GM12878 (cell line): ENCODE measurements at regions not wholly inside any gene's neighbourhood (a gene's known extent, or its start where the extent isn't known, plus 50 kb on each side); places are given as distances from the start of the nearest gene placed in this dataset.

Source experiments
- CTCF ChIP-seq, 3 experiments: IDR thresholded peaks in 2 of 3; conservative IDR thresholded peaks in 1 of 3; 2 replicates each; pipeline ENCODE4 v1.5.1; 2011; ENCODE audit warnings: low read depth in 3 of 3, low read length in 3 of 3, mild to moderate bottlenecking in 3 of 3, control low read depth in 2 of 3, moderate library complexity in 2 of 3, inconsistent platforms in 1 of 3, mixed read lengths in 1 of 3; ENCODE audit not compliant: control insufficient read depth in 2 of 3, insufficient read depth in 1 of 3; ENCODE audit errors: extremely low read depth in 1 of 3
- HDAC2 ChIP-seq: fragments of 200-600 bp; sonication (generic); IDR thresholded peaks from 2 replicates; pipeline ENCODE4 v1.6.1; 2017
- NR2C1 ChIP-seq: fragments of 450-650 bp; IDR thresholded peaks from 2 replicates; pipeline ENCODE4 v1.6.1; 2017; ENCODE audit warnings: antibody characterized with exemption, mild to moderate bottlenecking, moderate library complexity
- SMC3 ChIP-seq: IDR thresholded peaks from 2 replicates; pipeline ENCODE4 v1.6.1; 2011; ENCODE audit warnings: low read length, improper control_type of control experiment, borderline replicate concordance
- SP1 ChIP-seq: IDR thresholded peaks from one replicate; pipeline ENCODE4 v1.6.1; 2011; ENCODE audit warnings: low read depth, low read length

DNA sequence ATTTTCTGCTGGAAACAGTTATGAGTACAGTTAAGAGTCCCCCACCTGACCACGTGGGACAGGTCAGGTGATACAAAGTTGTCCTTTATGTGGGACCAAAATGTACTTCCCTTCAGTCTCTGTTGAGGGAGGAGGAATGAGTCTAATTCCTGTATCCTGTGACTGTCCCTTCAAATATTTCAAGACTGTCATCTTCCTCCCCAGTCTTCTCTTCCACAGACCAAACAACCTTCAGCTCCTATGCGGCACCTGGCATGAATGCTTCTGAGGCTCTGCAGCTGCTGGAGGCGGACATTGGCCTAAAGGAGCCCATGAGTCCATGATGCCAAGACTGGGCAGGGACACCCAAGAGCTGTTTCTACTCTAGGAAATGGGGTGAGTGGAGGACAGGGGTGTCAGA is 72.1 kb upstream of the SIM2 start:
- TF ChIP-seq NR2C1 (no peak), CTCF (IDR thresholded peaks at IDR 0.05 in 2 of 3, conservative IDR thresholded peaks at IDR 0.05 in 1 of 3; ENCODE audit: control insufficient read depth in 2 of 3, extremely low read depth in 1 of 3, insufficient read depth in 1 of 3, low read depth in 3 of 3, low read length in 3 of 3) (no peak), SMC3 (no peak), SP1 (no peak), HDAC2 (no peak)
